ENCODE measurements at regions not wholly inside any gene's neighbourhood (a gene's known extent, or its start where the extent isn't known, plus 50 kb on each side); places are given as distances from the start of the nearest gene placed in this dataset.
"Not testable (repeated sequence)": the region's sequence is repeated elsewhere in the genome, so short reads cannot be mapped to it uniquely, and the experiment has no call there.

GRCh38 chr10:45122180-45122860 lies 121.6 kb downstream of the ZNF22 start:
- DNase-seq, result not testable (repeated sequence)

- DNase-seq, result no peak
Observed at GRCh38 chr10:45135443-45136198, 134.9 kb downstream of the ZNF22 start.

- no peak for DNase-seq
Observed at GRCh38 chr10:45136256-45136655, 135.5 kb downstream of the ZNF22 start.

- no peak for DNase-seq
Observed at GRCh38 chr10:45144326-45145070, 143.8 kb downstream of the ZNF22 start.

- DNase-seq, result not testable (repeated sequence)
Observed at GRCh38 chr10:45145143-45145542, 144.4 kb downstream of the ZNF22 start.

- DNase-seq, result no peak
Observed at GRCh38 chr10:45147000-45147399, 146.3 kb downstream of the ZNF22 start.

GRCh38 chr10:45150997-45151396 lies 150.3 kb downstream of the ZNF22 start:
- DNase-seq, result no peak

GRCh38 chr10:45151467-45152214 lies 150.9 kb downstream of the ZNF22 start:
- no peak for DNase-seq

- no peak for DNase-seq
Observed at GRCh38 chr10:45152726-45153125, 152.0 kb downstream of the ZNF22 start.

- no peak for DNase-seq
Observed at GRCh38 chr10:45154502-45154901, 153.8 kb downstream of the ZNF22 start.

GRCh38 chr10:45155784-45156183 lies 155.1 kb downstream of the ZNF22 start:
- DNase-seq, result no peak

- no peak for DNase-seq
Observed at GRCh38 chr10:45160271-45160670, 155.1 kb downstream of the OR13A1 start.

- no peak for DNase-seq
Observed at GRCh38 chr10:45163315-45163975, 152.0 kb downstream of the OR13A1 start.

- not testable (repeated sequence) for DNase-seq
Observed at GRCh38 chr10:45175520-45176118, 139.8 kb downstream of the OR13A1 start.

- DNase-seq, result no peak
Observed at GRCh38 chr10:45179691-45180090, 135.7 kb downstream of the OR13A1 start.

- no peak for DNase-seq
Observed at GRCh38 chr10:45180507-45180906, 134.9 kb downstream of the OR13A1 start.

GRCh38 chr10:45180946-45181875 lies 134.2 kb downstream of the OR13A1 start:
- no peak for DNase-seq

GRCh38 chr10:45183174-45183573 lies 132.2 kb downstream of the OR13A1 start:
- DNase-seq, result no peak

GRCh38 chr10:45197816-45198485 lies 117.5 kb downstream of the OR13A1 start:
- no peak for DNase-seq

Measured in stimulated activated CD4-positive, alpha-beta T cell treated with anti-CD3 and anti-CD28 coated beads, Interleukin-4, amount 100 ng/mL, for 24 hours (primary cell).